ENCODE measurements at regions not wholly inside any gene's neighbourhood (a gene's known extent, or its start where the extent isn't known, plus 50 kb on each side); places are given as distances from the start of the nearest gene placed in this dataset.

DNA sequence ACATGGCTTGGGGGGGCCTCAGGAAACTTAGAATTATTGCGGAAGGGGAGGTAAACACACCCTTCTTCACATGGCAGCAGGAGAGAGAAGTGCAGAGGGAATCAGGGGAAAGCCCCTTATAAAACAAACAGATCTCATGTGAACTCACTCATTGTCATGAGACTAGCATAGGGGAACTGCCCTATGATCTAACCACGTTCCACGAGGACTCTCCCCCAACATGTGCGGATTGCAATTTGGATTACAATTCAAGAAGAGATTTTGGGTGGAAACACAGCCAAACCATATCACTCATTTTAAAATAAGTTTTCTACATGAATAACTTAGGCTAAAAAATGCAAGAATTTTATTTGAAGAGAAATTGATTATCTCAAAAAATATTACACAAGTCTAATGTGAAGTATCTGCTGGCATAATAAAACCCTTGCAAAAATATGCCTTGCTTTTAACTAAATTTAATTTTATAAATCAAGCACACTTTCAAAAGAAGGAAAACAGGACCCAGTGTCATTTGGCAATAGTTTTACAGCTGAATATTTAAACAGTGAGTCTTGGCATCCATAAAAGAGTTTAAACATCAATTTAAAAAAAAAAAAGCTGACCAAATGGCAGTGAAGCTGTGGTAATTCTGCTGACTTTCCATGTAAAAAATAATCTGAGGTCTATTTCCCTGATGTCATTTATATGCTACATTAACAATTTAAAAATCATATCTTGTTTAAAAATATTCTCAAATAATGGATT lies 1057.2 kb downstream of the NAALADL2 start:
- DNase-seq = no peak

DNA sequence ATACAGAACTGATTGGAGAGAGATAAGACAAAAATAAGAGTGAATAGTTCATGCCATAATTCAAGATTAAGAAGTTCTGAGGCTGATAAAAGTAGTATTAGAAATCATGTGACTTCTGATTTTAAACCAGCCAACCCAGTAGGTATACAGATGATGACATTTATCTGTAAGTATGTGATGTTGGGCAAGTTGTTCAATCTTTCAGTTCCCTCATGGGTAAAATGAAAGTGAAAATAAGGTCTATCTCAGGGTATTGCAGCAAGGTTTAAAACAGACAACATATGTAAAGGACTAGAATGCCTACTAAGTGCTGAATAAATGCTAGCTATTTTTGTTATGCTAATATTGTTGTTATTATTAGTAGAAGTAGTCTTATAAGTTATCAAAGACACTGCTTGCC lies 1055.7 kb downstream of the NAALADL2 start:
- no peak for DNase-seq

DNA sequence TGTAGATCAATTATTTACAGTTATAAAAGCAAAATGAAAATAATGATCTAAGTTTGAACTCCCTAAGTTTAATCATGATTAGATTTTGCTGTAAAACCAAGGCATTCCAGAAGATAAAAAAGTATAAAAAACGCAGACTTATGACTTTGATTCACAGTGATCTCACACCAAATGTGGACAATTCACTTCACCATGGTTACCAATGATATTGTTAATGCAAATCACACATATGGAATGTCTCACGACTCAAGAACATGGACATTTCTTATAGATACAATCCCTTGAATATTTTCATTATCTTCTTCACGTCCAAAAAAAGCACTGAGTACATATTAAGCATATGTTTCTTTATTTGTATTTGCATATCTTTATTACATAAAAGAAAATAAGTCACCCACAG lies 1054.2 kb downstream of the NAALADL2 start:
- DNase-seq = no peak

DNA sequence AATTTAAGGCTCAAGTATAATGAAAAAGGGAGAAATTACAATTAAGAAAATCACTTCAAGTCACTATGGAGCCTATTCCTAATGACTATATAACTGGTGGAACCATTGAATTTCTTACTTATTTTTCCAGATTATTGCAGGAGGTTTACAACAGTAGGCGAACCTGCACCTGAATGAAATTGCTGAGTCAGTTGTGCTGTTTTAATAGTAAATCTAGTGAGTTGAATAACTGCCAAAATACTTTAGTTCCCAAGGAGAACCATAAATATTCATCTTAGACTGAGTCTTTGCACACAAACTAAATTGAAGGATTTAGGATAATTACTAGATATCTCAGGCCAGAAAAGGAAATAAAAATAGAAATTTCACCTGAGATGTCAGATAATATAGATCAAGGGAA lies 1052.8 kb downstream of the NAALADL2 start:
- no peak for DNase-seq

DNA sequence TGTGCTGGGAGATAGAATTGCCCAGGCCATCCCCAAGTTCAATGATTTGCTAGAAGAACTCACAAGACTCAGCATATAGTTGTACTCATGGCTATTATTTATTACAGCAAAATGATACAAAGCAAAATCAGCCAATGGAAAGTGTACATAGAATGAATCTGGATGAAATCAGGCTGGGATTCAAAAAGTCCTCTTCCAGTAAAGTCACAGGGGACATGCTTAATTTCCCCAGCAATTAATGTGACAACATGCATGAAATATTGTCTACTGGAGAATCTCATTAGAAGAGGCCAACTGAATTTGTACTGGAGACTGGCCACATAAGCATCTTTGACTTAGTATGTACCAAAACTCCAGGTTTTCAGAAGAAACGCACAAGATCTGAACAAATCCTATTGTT lies 1043.1 kb downstream of the NAALADL2 start:
- DNase-seq = no peak

DNA sequence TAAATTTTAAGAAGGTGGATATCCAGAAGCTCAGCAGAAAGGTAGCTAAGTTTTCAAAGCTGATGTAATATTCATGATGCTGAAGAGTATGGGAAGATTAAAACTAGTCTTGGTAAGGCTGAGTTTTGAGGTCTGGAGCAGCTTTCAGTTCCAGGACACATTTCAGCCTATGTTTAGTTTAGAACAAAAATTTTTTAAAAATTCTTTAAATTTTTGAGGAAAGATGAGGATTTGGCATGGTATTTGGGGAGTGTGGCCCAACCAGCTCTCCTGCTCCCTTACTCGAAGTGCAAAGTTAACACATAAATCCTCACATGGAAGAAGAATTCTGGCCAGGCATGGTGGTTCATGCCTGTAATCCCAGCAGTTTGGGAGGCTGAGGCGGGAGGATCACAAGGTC lies 1039.1 kb downstream of the NAALADL2 start:
- no peak for DNase-seq

DNA sequence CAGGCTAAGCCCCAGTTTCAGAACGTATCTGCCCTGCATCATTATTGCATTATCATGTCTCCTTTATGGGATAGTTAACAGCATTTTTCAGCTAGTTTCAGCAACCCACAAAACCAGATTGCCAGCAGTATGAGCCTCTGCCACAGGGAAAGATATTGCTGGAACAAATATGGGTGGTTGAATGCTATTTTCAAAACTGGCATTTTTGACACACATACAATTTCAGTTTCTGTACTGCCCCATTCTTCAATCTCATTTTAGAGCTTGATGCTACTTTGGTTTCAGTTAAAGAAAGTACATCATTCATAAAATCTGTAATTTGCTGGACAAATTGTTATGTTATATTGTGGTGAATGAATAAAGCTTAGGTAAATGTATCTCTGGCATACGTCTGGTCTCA lies 1037.5 kb downstream of the NAALADL2 start:
- DNase-seq = no peak

DNA sequence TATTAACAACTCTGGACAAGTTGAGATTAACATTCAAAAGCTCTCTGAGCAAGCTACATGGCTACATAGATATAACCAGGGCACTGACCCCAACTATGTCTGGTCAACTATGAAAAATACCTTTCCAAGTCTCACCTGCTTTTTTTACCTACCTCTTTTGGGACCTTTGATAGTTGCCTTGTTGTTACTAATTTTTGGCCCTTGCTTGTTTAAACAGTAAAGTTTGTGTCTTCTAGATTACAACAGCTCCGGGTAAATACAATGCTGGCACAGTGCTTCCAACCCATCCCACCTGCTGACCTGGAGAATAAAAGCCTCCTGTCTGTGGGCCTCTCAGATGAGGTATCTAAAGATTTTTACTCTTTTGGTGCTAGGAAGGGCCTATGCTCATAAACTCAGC lies 1036.6 kb downstream of the NAALADL2 start:
- DNase-seq = no peak

DNA sequence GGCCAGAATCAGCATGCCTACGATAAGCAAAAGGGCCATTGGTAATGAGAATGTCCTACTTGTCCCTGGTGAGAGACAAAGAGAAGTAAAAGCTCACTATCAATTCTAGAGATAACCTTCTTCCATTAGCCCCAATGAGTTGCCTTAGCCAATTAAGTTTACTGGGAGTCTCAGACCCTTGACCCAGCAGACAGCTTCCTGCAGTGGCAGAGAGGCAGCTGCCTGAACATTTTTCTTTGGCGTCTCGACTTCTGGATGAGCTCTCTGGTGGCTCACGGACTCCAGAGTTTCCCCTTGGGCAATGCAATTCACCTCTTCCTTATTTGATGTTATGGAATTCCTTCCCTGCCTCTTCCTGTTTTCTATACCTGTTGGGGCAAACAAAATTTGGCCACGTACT lies 1034.4 kb downstream of the NAALADL2 start:
- DNase-seq = no peak

DNA sequence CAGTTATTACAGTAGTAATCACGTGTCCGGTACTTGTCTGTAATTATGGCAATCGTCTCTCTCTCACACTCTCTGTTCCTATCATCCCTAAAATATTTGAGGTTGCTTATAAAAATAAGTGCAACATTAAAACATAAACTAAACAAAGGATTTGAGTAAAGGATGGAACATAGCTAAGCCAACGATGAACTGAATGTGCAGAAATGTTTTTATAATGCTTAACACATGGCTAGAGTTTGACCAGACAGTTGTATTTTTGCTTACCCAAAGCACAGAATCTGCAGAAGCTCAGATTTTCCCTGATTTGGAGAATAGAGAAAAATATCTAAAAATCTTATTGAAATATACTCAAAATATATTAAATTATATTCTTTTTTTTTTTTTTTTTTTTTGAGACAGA lies 1030.9 kb downstream of the NAALADL2 start:
- no peak for DNase-seq

DNA sequence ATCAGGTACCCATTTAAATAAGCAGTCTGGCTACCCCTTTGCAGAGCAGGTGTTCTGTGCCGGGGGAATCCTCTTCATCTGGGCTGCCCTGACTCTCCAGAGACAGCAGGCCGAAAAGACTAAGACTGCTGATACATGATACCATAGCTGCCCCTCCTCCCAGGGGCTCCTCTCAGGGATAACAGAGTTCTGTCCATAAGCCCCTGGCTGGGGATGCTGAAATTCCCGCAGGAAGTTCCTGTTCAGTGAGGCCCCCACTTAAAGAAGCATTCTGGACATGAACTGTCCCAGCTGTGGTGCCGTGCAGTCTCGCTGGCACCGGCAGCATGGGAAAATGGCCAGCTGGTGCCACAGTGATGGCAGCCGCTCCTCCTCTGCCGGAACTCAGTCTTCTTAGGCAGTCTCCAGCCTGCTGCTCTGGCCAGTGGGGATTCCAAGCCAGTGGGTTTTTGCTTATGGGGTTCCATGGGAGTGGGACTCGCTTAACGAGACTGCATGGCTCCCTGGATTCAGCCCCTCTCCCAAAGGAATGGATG lies 1026.2 kb downstream of the NAALADL2 start:
- no peak for DNase-seq

DNA sequence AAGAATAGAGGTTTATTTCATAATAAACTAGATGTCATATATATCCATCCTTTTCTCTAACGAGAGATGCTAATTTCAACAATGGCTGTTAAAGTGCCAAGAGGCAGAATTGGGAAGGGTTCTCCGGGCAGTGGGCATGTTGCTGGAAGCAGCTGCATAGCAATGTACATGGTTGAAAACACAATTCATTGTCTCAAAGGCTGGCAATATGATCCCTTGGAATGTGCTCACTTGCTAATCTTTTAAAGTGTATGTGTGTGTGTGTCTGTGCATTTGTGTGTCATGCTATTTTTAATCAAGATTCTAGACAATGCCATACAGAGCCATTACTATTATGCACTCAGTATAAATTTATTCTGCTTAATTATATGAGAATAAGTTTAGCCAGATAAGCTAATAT lies 1020.3 kb downstream of the NAALADL2 start:
- DNase-seq = no peak

DNA sequence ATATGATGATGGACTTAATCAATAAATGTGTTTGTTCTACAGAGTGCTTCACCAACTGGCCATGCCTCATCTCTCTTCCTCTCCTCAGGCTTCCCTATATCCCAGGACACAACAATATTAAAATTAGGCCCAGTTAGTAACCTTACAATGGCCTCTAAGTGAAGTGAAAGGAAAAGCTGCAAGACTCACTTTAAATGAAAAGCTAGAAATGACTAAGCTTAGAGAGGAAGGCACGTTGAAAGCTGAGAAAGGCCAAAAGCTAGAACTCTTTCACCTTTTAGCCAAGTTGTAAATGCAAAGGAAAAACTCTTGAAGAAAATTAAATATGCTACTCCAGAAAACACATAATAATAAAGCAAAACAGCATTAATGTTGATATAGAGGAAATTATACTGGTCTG lies 1010.3 kb downstream of the NAALADL2 start:
- peak; percentile 1 for DNase-seq

DNA sequence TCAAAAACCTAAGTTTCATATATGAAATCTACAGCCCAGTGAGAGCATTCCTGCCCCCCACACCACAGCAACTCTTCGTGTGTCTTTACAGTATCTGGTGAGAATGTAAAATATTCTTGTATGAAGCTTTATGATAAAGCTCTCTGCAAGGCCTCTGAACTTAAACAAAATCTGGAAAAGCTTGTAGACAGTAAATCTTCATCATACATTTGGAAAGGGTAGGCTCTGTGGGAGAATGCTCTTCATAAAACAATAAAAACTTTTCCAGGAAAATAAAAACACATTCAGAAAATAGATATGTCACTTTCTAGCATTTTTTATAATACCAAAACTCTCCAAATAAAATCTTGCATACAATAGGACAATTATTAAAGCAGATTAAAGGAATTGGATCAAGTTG lies 1009.5 kb downstream of the NAALADL2 start:
- DNase-seq = no peak

DNA sequence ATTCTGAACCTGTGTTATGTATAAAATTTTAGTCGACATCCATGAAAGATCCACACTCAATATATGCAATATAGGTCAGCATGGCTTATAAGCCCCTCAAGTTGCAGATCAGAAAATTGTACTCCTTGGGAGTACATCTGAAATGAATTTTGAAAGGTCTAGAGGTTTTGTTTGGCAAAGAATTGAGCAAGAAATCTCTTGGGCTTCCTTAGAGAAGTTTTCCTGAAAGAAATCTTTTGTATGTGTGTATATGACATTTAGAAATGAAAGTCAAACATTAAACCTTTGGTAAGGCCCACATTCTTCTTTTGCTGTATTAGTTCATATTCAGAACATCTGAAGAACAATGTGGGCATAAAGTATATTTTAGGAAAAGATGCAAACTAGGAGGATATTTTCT lies 1006.6 kb downstream of the NAALADL2 start:
- DNase-seq = no peak

DNA sequence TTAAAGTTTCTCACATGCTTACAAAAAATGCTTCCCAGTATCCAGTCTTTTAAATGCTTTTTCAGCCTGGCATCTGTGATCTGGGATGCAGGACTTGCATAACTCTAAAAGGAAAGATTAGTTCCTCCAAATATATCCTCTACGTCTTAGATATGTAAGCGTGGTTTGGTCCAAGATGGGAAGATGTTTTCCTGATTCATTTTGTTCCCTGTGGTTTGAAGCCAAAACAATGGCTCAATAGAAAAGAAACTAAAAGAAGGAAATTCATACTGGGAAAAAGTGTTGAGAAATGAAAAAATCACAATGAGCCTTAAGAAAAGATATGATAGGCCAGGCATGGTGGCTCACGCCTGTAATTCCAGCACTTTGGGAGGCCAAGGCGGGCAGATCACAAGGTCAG lies 1002.8 kb downstream of the NAALADL2 start:
- no peak for DNase-seq

Measured in activated CD4-positive, alpha-beta T cell treated with anti-CD3 and anti-CD28 coated beads, Interleukin-2, amount 50 U/mL, for 16 hours (primary cell).